ENCODE measurements at regions not wholly inside any gene's neighbourhood (a gene's known extent, or its start where the extent isn't known, plus 50 kb on each side); places are given as distances from the start of the nearest gene placed in this dataset.

DNA sequence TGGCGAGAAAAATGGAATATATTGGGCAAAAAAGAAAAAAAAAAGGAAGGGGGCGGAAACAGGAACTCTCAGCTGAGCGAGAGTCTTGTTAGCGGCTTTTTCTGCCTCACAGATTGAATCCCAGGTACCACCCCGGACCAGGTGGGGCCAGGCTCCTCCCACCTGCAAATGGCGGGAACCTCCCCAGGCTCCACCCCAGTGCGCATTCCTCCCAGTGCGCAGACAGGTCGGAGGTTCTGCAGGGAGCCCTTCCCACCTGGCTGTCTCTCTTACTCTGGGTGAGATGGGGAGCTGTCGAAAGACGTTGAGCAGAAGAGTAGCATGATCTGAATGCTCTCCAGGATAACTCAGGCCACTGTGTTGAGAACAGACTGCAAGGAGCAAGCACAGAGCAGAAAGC, 57.0 kb upstream of the ETV6 start:
- H3K27me3 ChIP-seq (ENCODE audit: control insufficient read depth in 1 of 2, insufficient read depth in 2 of 2, low read length in 2 of 2): no peaks in the 10 kb centered on the region
- no peak overlapping the region for H3K9ac ChIP-seq (ENCODE audit: low read length in 2 of 2)
- H3K4me3 ChIP-seq (ENCODE audit: low read length in 2 of 2): no peak overlapping the region
- H3K36me3 ChIP-seq (ENCODE audit: control insufficient read depth in 2 of 2, insufficient read depth in 2 of 2, low read length in 2 of 2): no peaks in the 10 kb centered on the region
- H3K4me1 ChIP-seq (ENCODE audit: control insufficient read depth, insufficient read depth, low read length): no peaks in the 10 kb centered on the region
- H3K9me3 ChIP-seq (ENCODE audit: control insufficient read depth in 2 of 2, low read length in 2 of 2): no peaks in the 10 kb centered on the region
- H3K27ac ChIP-seq (ENCODE audit: low read length): no peak overlapping the region

GRCh38 chr12:11593013-11593412, 56.5 kb upstream of the ETV6 start:
- Histone ChIP-seq H3K27me3 (ENCODE audit: control insufficient read depth in 1 of 2, insufficient read depth in 2 of 2, low read length in 2 of 2) (no peaks in the 10 kb centered on the region), H3K4me3 (ENCODE audit: low read length in 2 of 2) (no peak overlapping the region), H3K9ac (ENCODE audit: low read length in 2 of 2) (no peak overlapping the region), H3K27ac (ENCODE audit: low read length) (no peak overlapping the region), H3K4me1 (ENCODE audit: control insufficient read depth, insufficient read depth, low read length) (no peaks in the 10 kb centered on the region), H3K36me3 (ENCODE audit: control insufficient read depth in 2 of 2, insufficient read depth in 2 of 2, low read length in 2 of 2) (no peaks in the 10 kb centered on the region), H3K9me3 (ENCODE audit: control insufficient read depth in 2 of 2, low read length in 2 of 2) (no peaks in the 10 kb centered on the region)

GRCh38 chr12:11595080-11595479, 54.4 kb upstream of the ETV6 start:
- no peaks in the 10 kb centered on the region for H3K36me3 ChIP-seq (ENCODE audit: control insufficient read depth in 2 of 2, insufficient read depth in 2 of 2, low read length in 2 of 2)
- H3K4me1 ChIP-seq (ENCODE audit: control insufficient read depth, insufficient read depth, low read length): no peaks in the 10 kb centered on the region
- H3K27me3 ChIP-seq (ENCODE audit: control insufficient read depth in 1 of 2, insufficient read depth in 2 of 2, low read length in 2 of 2): no peaks in the 10 kb centered on the region
- H3K9ac ChIP-seq (ENCODE audit: low read length in 2 of 2): no peak overlapping the region
- no peak overlapping the region for H3K4me3 ChIP-seq (ENCODE audit: low read length in 2 of 2)
- H3K27ac ChIP-seq (ENCODE audit: low read length): no peak overlapping the region
- H3K9me3 ChIP-seq (ENCODE audit: control insufficient read depth in 2 of 2, low read length in 2 of 2): no peaks in the 10 kb centered on the region

- Histone ChIP-seq H3K9ac (ENCODE audit: low read length in 2 of 2) (no peak overlapping the region), H3K4me3 (ENCODE audit: low read length in 2 of 2) (no peak overlapping the region), H3K4me1 (ENCODE audit: control insufficient read depth, insufficient read depth, low read length) (no peaks in the 10 kb centered on the region), H3K9me3 (ENCODE audit: control insufficient read depth in 2 of 2, low read length in 2 of 2) (no peaks in the 10 kb centered on the region), H3K27me3 (ENCODE audit: control insufficient read depth in 1 of 2, insufficient read depth in 2 of 2, low read length in 2 of 2) (no peaks in the 10 kb centered on the region), H3K36me3 (ENCODE audit: control insufficient read depth in 2 of 2, insufficient read depth in 2 of 2, low read length in 2 of 2) (no peaks in the 10 kb centered on the region), H3K27ac (ENCODE audit: low read length) (no peak overlapping the region)
These were observed 53.3 kb upstream of the ETV6 start for GRCh38 chr12:11596141-11596540.

GRCh38 chr12:11598900-11599299, 50.6 kb upstream of the ETV6 start:
- H3K27me3 ChIP-seq (ENCODE audit: control insufficient read depth in 1 of 2, insufficient read depth in 2 of 2, low read length in 2 of 2): no peaks in the 10 kb centered on the region
- no peak overlapping the region for H3K9ac ChIP-seq (ENCODE audit: low read length in 2 of 2)
- no peak overlapping the region for H3K27ac ChIP-seq (ENCODE audit: low read length)
- no peaks in the 10 kb centered on the region for H3K4me1 ChIP-seq (ENCODE audit: control insufficient read depth, insufficient read depth, low read length)
- no peaks in the 10 kb centered on the region for H3K36me3 ChIP-seq (ENCODE audit: control insufficient read depth in 2 of 2, insufficient read depth in 2 of 2, low read length in 2 of 2)
- H3K4me3 ChIP-seq (ENCODE audit: low read length in 2 of 2): no peak overlapping the region
- no peaks in the 10 kb centered on the region for H3K9me3 ChIP-seq (ENCODE audit: control insufficient read depth in 2 of 2, low read length in 2 of 2)
